ENCODE measurements at regions not wholly inside any gene's neighbourhood (a gene's known extent, or its start where the extent isn't known, plus 50 kb on each side); places are given as distances from the start of the nearest gene placed in this dataset.

GRCh38 chr6:18044108-18044783 lies 56.8 kb upstream of the KIF13A start:
- TF ChIP-seq CTCF (IDR thresholded peaks at IDR 0.05), result no peak
- TF ChIP-seq POLR2AphosphoS5 (IDR thresholded peaks at IDR 0.05), result no peak

Measured in gastroesophageal sphincter (tissue), 3 donors.